SU-DHL-6 (cell line): ENCODE measurements at regions not wholly inside any gene's neighbourhood (a gene's known extent, or its start where the extent isn't known, plus 50 kb on each side); places are given as distances from the start of the nearest gene placed in this dataset.

Experiments used
- H2AFZ ChIP-seq: fragments of 200-600 bp; sonication (generic); 2 replicates; pipeline ENCODE4 v1.6.1; 2014; ENCODE audit warnings: low read depth, mild to moderate bottlenecking, moderate library complexity, mixed read lengths, antibody characterized with exemption, low read length; ENCODE audit not compliant: severe bottlenecking
- H3F3A ChIP-seq: fragments of 200-600 bp; shearing (Covaris generic); 2 replicates; pipeline ENCODE4 v1.6.0; 2016; ENCODE audit warnings: antibody characterized with exemption, mild to moderate bottlenecking; ENCODE audit not compliant: insufficient read depth
- H3K27ac ChIP-seq: fragments of 200-600 bp; sonication (generic); 2 replicates; pipeline ENCODE4 v1.5.1; 2016; ENCODE audit warnings: low read depth, mild to moderate bottlenecking, low read length, moderate library complexity, mixed read lengths
- H3K27me3 ChIP-seq: fragments of 200-600 bp; sonication (generic), shearing (Covaris generic); 2 replicates; pipeline ENCODE4 v1.6.0; 2014; ENCODE audit warnings: mild to moderate bottlenecking, low read length
- H3K36me3 ChIP-seq: fragments of 200-600 bp; sonication (generic); 2 replicates; pipeline ENCODE4 v1.6.1; 2014; ENCODE audit warnings: mild to moderate bottlenecking, low read length, mixed read lengths
- H3K4me2 ChIP-seq: fragments of 300-600, 200-600 bp; shearing (Covaris generic), sonication (generic); 2 replicates; pipeline ENCODE4 v1.6.0; 2014; ENCODE audit warnings: low read length, low read depth, mild to moderate bottlenecking; ENCODE audit not compliant: poor library complexity, severe bottlenecking
- H3K4me3 ChIP-seq: fragments of 200-600 bp; sonication (generic); 2 replicates; pipeline ENCODE4 v1.5.1; 2014; ENCODE audit warnings: antibody characterized with exemption, low read length, mild to moderate bottlenecking, mixed read lengths; ENCODE audit not compliant: insufficient read depth, poor library complexity, severe bottlenecking
- H3K79me2 ChIP-seq: fragments of 200-600 bp; sonication (generic); 2 replicates; pipeline ENCODE4 v1.6.1; 2014; ENCODE audit warnings: mild to moderate bottlenecking, low read length, moderate library complexity; ENCODE audit not compliant: insufficient read depth
- H3K9ac ChIP-seq: fragments of 200-600 bp; sonication (generic); 2 replicates; pipeline ENCODE4 v1.7.0; 2014; ENCODE audit warnings: mild to moderate bottlenecking, low read length
- H3K9me2 ChIP-seq: fragments of 200-600 bp; sonication (generic); replicated peaks from 2 replicates; pipeline ENCODE4 v1.6.1; 2014; ENCODE audit warnings: low read length; ENCODE audit not compliant: insufficient read depth
- H3K9me3 ChIP-seq: fragments of 200-600 bp; sonication (generic); 2 replicates; pipeline ENCODE4 v1.6.1; 2014; ENCODE audit warnings: low read length, mixed read lengths; ENCODE audit not compliant: insufficient read depth
- H4K20me1 ChIP-seq: fragments of 200-600 bp; sonication (generic); 2 replicates; pipeline ENCODE4 v1.6.1; 2014; ENCODE audit warnings: low read depth, mild to moderate bottlenecking, antibody characterized with exemption, low read length, moderate library complexity, mixed read lengths
- CTCF ChIP-seq: fragments of 200-600 bp; sonication (generic); IDR thresholded peaks from one replicate; pipeline ENCODE4 v1.5.1; 2017; ENCODE audit warnings: antibody characterized with exemption, mild to moderate bottlenecking, low read length, moderate library complexity; ENCODE audit not compliant: insufficient read depth, poor library complexity, severe bottlenecking
- EZH2phosphoT487 ChIP-seq: fragments of 200-600 bp; sonication (generic), shearing (Covaris generic); conservative IDR thresholded peaks from 2 replicates; pipeline ENCODE4 v1.6.1; 2018; ENCODE audit warnings: mild to moderate bottlenecking, antibody characterized with exemption, low read length, moderate library complexity, mixed read lengths

- H3K9me3 ChIP-seq: no peaks in the 10 kb centered on the region
- H3K36me3 ChIP-seq: no peaks in the 10 kb centered on the region
- no peak overlapping the region for H3K27ac ChIP-seq
- H3F3A ChIP-seq: no peaks in the 10 kb centered on the region
- no peak overlapping the region for H3K4me2 ChIP-seq
- no peak overlapping the region for H3K4me3 ChIP-seq
- no peaks in the 10 kb centered on the region for H3K79me2 ChIP-seq
- no peak overlapping the region for H2AFZ ChIP-seq
- TF ChIP-seq CTCF (no peak), EZH2phosphoT487 (no peak)
- no peaks in the 10 kb centered on the region for H4K20me1 ChIP-seq
- H3K9ac ChIP-seq: no peak overlapping the region
- H3K9me2 ChIP-seq: no peaks in the 10 kb centered on the region
- no peaks in the 10 kb centered on the region for H3K27me3 ChIP-seq
Observed at GRCh38 chr5:98308960-98309359, 464.5 kb upstream of the RGMB start.

- Histone ChIP-seq H3K9me3 (no peaks in the 10 kb centered on the region), H3K9ac (no peak overlapping the region), H2AFZ (no peak overlapping the region), H3K9me2 (no peaks in the 10 kb centered on the region), H3K4me2 (no peak overlapping the region), H3F3A (no peaks in the 10 kb centered on the region), H3K4me3 (no peak overlapping the region), H3K27me3 (no peaks in the 10 kb centered on the region), H3K36me3 (no peaks in the 10 kb centered on the region), H3K27ac (no peak overlapping the region), H3K79me2 (no peaks in the 10 kb centered on the region), H4K20me1 (no peaks in the 10 kb centered on the region)
- TF ChIP-seq EZH2phosphoT487 (no peak), CTCF (no peak)
Observed at GRCh38 chr5:98309785-98310598, 463.5 kb upstream of the RGMB start.

- no peak overlapping the region for H3K9ac ChIP-seq
- no peaks in the 10 kb centered on the region for H4K20me1 ChIP-seq
- H2AFZ ChIP-seq: no peak overlapping the region
- TF ChIP-seq EZH2phosphoT487: no peak
- TF ChIP-seq CTCF: no peak
- H3K4me3 ChIP-seq: no peak overlapping the region
- H3K36me3 ChIP-seq: no peaks in the 10 kb centered on the region
- H3K4me2 ChIP-seq: no peak overlapping the region
- H3K9me2 ChIP-seq: no peaks in the 10 kb centered on the region
- H3K27me3 ChIP-seq: no peaks in the 10 kb centered on the region
- H3K79me2 ChIP-seq: no peaks in the 10 kb centered on the region
- H3F3A ChIP-seq: no peaks in the 10 kb centered on the region
- H3K27ac ChIP-seq: no peak overlapping the region
- H3K9me3 ChIP-seq: no peaks in the 10 kb centered on the region
Observed at GRCh38 chr5:98314292-98314691, 459.2 kb upstream of the RGMB start.
